NOMO-1 treated with DMSO at 0.1 percent for 48 hours (cell line): ENCODE measurements at regions not wholly inside any gene's neighbourhood (a gene's known extent, or its start where the extent isn't known, plus 50 kb on each side); places are given as distances from the start of the nearest gene placed in this dataset.
"Not testable (repeated sequence)": the region's sequence is repeated elsewhere in the genome, so short reads cannot be mapped to it uniquely, and the experiment has no call there.

Source experiments
- DNase-seq: peaks from one replicate; lab custom pipeline; 2025; ENCODE audit not compliant: unreplicated experiment; lab: John Stamatoyannopoulos, UW

GRCh38 chr1:116850436-116850835, 59.3 kb upstream of the PTGFRN start:
- DNase-seq = no peak

DNA sequence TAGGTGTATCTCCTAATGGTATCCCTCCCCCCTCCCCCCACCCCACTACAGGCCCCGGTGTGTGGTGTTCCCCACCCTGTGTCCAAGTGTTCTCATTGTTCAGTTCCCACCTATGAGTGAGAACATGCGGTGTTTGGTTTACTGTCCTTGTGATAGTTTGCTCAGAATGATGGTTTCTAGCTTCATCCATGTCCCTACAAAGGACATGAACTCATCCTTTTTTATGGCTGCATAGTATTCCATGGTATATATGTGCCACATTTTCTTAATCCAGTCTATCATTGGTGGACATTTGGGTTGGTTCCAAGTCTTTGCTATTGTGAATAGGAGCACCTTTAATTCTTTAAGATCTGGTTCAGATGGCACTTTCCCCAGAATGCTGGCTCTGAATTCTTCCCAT, 58.5 kb upstream of the PTGFRN start:
- DNase-seq = not testable (repeated sequence)

GRCh38 chr1:116851846-116852245, 57.9 kb upstream of the PTGFRN start:
- DNase-seq = no peak

DNA sequence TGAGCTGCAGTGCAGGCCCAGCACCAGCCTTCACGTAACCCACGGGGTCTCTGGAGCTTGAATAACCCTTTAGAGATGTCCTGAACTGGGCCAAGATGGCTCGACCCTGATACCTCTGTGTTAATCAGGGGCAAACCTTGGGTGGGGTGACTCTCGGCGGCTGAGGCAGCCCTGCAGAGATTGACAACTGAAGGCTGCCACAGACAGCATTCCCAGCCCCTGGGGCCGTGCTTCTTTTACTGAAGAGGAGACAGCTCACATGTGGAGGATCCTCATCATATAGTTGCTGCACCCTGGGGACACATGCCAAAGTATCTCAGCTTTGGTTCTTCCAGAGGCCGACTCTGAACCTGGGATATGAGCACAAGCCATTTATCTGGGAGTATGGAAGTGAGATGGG, 57.3 kb upstream of the PTGFRN start:
- no peak for DNase-seq

GRCh38 chr1:116852910-116853309, 56.8 kb upstream of the PTGFRN start:
- no peak for DNase-seq

DNA sequence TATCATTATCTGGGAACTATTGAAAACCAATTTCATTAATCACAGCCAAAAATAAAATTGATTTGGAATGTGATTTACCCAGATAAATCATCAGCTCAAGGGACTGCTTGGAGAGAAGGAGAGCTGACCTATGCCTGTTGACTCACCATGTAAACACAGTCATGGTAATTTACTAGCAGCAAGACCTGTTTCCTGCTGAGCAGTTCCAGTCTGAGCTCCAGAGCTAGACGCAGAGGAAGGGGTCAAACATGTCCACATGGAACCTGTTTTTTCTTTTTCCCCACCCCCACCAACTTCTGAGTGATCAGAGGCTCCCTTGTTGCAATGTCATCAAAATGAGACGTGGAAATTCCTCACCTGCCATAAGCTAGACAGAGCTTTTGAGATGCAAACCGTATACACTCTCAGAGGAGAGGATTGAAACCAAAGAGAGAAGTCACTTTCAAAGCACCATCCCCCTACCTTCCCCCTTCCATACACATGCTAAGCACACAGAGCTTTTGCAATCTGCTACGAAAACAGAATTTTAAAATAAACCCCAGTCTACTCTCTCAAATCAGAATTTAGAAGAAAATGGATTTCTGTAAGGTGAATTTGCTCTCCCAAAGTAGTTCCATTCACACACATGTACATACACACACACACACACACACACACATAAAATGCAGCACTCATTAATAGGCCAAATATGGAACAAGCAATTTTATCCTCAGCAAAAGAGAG, 55.9 kb upstream of the PTGFRN start:
- DNase-seq = peak; percentile 82

- DNase-seq = no peak
These were observed 55.4 kb upstream of the PTGFRN start for GRCh38 chr1:116854403-116854690.

DNA sequence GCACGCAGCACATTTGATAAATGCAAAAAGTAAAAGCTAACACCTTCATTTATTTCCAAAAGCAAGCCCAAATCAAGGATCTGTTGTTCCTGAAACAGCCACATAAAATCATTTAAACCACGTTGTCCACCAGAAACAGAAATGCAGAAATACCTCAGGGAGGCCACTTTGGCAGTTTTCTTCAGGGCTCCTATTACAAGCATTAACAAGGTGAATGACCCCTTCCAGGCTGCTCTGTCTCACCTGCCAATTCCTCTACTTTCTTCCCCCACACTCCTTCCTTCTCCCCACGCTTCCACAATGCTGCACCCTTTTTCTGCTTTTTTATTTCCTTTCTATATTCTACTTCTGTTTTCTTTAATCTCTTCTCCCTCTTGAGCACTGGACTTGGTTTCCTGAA, 55.0 kb upstream of the PTGFRN start:
- DNase-seq = peak; percentile 9

DNA sequence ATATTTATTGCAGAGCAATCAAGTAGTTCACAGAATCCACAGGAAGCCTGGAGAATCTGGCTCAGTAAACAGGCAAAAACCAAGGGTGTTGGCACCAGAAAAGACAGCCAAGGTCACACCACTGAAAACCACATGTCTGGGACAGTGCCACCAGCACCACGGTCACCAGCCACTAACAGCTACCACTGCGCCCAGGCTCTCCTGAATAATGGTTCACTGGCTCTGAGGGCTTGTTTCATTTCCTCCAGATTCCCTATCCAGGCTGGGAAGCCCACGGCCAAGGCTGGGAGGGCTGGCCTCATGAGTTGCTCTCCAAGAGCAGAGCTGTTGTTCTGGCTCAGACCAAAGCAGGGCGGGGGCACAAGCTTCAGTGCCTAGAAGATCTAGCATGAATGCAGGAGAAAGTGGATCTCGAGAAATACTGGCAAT, 54.5 kb upstream of the PTGFRN start:
- no peak for DNase-seq

DNA sequence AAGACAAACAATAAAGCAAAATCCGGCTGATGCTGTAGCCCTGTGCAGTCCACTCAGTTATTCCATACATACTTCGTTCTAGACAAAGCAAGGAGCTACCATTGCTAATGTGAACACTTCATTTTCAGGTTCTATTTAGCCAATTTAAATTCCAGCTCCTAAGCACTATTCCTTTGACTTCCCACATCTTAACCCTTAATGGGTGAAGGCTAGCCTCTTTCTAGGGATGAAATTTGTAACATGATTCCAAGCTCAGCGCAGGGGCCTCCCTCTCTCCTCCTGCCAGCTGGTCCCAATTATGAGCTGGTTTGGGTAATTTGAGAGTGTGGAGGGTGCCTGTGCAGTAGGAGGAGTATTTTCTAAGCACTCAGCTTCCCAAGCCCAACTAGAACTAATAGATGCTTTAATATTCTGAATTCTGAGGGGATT, 53.9 kb upstream of the PTGFRN start:
- DNase-seq = no peak

GRCh38 chr1:116856312-116856711, 53.4 kb upstream of the PTGFRN start:
- no peak for DNase-seq

GRCh38 chr1:116857092-116857491, 52.6 kb upstream of the PTGFRN start:
- DNase-seq = no peak
